Tongue (tissue), 1 donor: ENCODE measurements at regions not wholly inside any gene's neighbourhood (a gene's known extent, or its start where the extent isn't known, plus 50 kb on each side); places are given as distances from the start of the nearest gene placed in this dataset.
A peak's percentile ranks its signal among the peaks of the same experiment; 100 is the strongest.
"Not testable (repeated sequence)": the region's sequence is repeated elsewhere in the genome, so short reads cannot be mapped to it uniquely, and the experiment has no call there.

Experiments
- DNase-seq: peaks from one replicate; pipeline ENCODE4 v3.0.0-alpha.2; 2015

DNA sequence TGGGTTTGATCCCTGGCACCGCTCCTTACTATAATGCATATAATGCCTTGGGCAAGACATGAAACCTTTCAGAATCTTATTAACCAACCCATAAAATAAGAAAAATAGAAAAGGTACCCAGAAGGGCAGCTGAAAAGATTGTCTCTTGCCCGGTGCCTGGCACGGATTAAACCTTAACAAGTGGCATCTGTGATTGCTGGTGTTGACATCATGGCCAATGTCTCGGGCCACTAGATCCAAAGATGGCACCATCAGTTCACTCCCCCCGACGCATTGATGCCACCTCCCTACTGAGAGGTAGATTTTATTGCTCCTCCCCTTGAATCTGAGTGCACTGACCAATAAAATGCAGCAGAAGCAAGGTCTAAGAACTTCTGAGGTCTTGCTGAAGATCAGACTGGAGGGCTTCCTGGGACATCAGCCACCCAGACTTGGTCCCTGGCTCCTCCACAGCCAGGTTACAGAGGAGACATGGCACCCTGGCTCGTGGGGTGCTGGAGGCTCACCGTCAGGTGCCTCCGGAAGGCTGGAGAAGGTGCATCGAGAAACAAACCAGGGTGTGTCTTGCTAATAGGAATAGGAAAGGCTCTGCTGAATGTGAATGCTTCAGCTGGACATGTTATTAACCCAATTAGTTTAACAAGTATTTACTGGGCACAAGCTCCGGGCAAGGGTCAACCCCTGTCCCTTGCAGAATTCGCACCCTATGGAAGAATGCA lies 80.0 kb upstream of the COL5A1 start:
- DNase-seq, result no peak

DNA sequence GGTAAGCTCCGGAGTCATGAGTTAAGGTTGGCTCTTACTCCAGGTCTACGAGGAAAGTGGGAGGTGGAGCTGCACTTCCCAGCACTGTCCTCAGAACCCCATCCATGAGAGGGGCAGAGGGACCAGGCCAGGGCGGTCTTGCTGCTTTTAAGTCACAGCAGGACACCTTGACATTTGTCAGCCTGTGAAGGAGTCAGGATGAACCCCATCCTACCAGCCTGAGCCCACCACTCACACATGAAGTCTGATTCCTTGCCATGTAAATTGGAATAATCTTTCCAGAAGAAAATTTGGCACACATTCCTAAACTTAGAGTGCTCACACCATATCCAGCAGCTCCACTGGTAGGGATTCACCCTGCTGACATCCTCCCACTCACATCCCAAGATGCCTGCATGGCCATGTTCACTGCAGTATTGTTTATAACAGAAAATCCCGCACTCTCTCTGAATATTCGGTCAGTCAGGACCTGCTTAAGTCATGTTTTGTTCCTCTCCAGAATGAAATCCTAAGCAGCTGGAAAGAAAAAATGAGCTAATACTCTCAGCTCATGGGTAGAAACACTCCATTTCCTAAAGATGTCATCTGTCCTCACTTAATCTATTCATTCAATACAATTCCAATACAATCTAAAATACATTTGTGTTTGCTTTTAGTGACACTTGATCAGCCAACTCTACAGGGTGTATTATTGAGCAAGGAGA lies 79.3 kb upstream of the COL5A1 start:
- DNase-seq, result no peak

DNA sequence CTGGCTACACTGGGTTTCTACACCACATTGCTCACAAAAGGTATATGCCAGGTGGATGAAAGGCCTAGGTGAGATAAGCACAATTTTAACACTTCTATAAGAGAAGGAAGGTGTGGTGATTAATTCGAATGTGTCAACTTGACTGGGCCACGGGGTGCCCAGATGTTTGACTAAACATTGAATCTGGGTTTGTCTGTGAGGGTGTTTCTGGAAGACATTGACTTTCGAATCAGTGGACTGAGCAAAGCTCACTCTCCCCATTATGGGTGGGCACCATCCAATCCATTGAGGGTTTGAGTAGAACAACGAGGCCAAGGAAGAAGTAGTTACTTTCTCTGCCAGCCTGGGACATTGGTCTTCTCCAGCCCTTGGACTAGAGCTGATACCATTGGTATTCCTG lies 78.2 kb upstream of the COL5A1 start:
- no peak for DNase-seq

DNA sequence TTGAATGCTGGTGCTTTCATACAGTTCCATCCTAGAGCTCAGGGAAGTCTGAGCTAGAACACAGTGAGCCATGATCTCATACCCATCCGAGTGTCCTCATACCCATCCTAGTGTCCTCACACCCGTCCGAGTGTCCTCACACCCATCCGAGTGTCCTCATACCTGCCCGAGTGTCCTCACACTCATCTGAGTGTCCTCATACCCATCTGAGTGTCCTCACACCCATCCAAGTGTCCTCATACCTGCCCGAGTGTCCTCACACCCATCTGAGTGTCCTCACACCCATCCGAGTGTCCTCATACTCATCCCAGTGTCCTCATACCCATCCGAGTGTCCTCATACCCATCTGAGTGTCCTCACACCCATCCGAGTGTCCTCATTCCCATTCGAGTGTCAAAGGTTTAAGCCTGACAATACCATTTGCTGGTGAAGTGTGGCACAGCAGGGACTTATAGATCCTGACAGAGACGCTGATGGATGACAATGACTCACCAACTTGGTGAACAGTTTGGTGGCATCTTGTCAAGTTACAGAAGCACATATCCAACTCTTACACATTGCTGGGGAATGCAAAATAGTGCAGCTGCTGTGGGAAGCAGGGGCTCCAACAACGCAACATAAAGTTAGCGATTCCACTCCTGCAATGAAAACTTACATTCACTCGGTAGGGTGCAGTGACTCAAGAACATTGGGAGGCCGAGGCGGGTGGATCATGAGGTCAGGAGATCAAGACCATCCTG lies 77.0 kb upstream of the COL5A1 start:
- peak; percentile 51 for DNase-seq

DNA sequence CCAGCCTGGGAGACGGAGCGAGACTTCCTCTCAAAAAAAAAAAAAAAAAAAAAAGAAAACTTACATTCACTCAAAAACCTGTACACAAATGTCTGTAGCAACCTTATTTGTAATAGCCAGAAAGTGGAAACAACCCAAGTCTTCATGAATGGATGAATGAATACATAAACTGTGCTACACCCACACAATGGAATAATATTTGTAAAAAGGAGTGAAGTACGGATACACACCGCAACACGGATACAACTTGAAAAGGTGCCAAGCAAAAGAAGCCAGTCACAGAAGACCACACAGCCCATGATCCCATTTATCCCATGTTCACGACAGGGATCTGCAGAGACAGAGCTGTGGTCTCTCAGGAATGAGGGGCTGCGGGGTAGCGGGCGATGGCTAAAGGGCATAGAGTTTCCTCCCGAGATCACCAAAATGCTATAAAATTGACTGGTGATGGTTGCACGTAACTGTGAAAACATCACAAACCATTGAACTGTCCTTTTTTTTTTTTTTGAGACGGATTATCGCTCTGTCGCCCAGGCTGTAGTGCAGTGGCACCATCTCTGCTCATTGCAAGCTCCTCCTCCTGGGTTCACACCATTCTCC lies 76.2 kb upstream of the COL5A1 start:
- DNase-seq, result no peak

DNA sequence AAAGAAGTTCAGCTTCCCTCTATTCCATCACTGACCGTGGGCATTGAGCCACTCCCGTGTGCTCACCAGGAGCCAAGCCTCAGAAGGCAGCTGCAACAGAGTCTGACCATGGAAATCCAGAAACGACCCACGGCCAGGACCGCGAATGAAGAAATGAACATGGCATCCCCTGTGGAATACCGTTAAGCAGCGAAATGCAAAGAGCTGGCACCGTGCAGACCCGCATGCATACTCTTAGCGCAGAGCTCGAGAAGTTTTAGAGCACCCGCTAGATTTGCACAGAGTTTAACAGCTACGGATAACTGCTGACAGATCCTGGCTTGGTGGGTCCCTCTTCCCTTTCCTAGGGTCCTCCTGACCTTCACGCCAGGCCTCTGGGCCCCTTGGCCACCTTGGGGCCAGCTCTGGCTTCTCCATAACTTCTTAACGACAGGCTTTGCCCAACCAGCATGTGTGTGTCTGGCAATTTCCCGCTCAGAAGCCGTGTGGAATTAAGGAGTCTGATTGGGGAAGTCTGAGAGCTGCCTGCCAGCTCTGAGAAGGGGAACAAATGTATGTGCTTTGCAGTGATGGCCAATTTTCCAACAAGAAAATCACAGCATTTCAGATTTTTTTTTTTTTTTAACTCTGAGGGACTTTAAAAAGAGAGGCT lies 75.3 kb upstream of the COL5A1 start:
- DNase-seq, result peak; percentile 82

DNA sequence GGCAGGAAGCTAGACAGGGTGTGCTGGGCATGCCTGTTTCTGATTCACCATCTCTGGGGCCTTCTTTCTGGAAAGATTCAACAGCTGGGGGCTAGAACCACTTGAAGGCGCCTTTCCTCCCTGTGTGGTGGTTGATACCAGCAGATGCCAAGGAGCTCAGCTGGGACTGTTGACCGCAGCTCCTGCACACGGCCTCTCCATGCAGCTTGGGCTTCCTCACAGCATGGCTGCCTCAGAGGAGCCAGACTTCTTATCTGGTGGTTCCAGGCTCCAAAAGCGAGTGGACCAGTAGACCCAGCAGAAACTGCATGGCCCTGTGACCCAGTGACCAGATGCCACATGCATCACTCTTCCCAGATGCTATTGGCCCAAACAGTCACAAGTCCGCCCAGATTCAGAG lies 74.7 kb upstream of the COL5A1 start:
- DNase-seq, result no peak

DNA sequence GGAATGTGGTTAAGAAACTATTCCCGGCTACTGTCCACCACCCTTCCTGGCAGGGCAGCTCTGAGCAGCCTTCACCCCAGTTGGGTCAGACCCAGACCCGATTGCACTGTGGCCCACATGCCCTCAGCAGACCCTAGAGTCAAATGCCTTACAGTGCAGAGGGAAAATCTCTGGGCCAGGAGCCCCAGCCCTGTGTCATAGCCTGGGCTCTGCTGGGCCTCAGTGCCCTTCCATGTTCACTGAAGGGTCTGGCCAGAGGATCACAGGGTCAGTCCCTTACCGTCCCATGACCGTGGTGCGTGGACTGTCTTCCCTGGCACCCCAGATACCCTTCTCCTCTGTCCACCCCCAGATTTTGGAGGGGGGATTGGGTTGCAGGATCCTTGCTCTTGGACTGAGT lies 73.5 kb upstream of the COL5A1 start:
- DNase-seq, result no peak

DNA sequence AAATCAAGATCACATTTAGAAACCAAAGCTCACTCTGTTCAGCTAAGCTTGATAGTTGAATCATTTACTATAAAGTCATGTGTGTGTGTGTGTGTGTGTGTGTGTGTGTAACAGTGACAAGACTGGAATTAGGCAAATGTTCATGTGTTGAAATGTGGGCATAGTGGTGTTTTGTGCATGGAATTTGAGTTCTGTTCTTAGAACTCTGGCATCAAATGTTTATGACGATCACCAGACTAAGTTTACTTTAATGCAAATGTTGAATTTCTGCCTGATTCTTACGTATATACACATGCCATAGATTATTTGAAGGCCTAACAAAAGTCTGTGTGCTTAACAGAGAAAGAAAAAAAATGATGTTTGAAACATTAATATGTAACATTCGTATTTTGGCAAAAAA lies 72.8 kb upstream of the COL5A1 start:
- no peak for DNase-seq

DNA sequence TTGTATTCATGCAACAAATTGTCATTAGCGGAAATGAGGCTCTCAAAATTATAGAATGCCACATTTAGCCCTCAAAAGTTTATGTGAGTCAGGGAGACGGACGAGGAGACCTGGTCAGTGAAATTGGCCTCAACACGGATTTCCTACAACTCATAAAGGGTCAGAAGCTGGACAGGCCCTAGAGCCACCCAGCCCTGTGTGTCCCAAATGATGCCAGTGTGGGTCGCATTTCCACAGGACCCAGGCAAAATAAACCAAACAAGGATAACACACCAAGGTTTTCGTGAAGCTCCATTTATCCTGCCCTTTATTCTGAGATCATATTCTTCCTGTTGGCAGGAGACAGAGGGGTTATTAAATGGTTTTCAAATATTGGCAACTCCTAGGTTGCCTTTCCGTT lies 72.0 kb upstream of the COL5A1 start:
- DNase-seq, result no peak

DNA sequence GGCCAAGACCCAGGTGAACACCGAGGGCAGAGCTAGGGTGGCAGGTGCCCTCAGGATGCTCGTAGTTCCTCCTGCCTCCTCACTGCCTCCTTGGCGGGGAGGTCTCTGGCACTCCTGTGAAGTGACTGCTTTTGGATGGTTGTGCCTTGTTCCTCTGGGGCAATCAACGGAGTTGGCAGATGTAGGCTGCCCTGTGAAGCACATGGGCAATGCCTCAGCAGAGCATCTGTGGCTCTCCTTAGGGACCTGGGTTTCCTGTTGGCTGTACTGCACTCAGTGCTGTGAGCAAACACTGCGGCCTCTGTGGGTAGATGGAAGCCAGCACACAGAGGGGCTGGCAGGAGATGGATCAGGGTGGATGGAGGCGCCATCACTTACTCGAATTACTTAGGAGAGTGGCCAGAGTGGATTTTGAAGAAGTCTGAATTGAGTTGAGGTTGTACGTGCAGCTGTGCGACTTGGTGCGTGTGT lies 71.4 kb upstream of the COL5A1 start:
- DNase-seq, result peak; percentile 83

DNA sequence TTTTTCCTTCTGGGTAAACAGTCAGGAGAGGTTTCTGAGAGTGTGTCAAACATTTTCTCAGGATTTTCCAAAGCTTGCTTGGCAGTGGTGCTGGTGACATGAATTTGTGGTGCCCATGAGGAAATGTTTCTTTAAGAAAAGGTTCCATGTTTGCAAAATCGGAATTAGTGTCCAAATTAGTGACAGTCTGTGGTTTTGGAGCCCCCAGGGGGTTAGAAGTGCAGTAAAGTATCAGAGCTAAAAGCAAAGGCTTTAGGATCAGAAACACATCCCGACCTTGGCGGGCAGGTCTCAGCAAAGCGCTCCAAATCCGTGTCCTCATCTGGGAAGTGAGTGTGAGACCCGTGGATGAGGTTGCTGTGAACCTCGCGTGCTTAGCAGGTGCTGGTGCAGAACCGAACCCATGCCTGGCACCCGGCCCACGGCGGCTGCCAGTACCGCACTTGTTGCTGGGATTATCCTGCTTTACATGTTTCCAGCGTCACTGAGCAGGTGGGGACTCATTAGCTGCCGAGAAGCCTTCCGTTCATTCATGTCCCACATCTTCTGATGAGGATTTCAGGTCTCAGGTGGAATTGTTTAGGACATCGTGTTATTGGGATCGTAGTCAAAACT lies 70.8 kb upstream of the COL5A1 start:
- peak; percentile 73 for DNase-seq

DNA sequence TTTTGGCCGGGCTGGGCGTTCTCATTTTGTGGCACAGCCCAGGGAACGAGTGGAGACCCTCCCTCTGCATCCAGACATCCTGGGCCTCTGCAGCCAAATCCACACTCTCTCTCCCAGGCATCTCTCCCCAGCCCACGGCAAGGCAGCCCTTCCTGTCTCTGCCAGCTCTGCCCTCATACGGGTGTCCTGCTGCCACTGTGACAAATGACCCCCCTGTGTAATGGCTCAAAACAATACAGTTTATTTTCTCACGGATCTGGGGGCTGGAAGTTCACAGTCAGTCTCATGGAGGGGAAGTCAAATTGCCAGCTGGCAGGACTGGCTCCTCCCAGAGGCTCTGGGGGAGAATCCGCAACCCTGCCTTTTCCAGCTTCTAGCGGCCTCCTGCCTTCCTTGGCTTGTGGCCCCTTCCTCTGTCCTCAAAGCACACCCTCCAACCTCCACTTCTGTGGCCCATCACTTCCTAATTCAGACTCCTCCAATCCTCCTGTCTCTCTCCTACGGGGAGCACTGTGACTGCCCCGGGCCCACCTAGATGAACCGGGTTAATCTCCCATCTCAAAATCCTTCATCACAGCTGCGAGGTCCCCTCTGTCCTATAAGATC lies 70.2 kb upstream of the COL5A1 start:
- DNase-seq, result no peak

DNA sequence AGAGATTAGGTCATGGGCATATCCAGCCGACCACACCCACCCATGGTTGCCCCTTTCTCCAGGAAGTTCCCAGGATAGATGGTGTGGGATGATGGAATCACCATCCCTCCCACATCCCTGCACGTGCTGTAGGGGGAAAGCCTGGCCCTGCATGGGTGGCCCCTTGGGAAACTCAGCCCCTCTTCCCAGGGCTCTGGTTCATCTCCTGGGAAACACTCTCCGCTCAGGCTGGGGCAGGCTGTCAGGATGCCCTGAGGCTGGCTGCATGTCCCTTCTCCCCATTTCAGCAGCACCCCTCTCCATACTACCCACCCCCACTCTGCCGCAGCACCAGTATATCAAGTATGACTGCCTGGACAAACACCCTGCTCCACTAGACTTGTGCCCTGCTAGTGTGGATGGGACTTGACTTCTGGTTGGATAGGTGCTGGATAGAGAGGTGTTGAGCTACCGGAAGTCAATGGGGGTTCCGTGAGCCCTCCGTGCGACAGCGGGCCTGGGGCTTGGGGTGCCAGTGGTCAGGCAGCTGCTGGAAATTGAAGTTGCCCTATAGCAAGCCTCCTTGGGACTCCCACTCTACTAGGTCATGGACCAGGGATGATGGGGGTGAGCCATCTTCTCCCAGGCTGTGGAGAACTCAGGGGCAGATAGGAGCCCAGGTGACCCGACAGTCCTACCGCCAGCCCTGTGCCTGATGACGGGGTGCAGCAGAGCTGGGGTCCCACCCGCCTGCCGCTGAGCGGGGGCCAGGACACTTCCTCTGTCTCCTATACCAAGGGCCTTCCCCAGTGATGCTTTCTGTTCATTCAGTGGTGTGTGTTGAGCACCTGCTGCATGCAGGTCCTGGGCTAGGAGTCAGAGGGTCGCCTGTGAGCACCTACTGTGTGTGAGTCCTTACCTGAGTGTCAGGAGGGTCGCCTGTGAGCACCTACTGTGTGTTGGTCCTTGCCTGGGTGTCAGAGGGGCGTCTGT lies 69.4 kb upstream of the COL5A1 start:
- DNase-seq, result no peak

DNA sequence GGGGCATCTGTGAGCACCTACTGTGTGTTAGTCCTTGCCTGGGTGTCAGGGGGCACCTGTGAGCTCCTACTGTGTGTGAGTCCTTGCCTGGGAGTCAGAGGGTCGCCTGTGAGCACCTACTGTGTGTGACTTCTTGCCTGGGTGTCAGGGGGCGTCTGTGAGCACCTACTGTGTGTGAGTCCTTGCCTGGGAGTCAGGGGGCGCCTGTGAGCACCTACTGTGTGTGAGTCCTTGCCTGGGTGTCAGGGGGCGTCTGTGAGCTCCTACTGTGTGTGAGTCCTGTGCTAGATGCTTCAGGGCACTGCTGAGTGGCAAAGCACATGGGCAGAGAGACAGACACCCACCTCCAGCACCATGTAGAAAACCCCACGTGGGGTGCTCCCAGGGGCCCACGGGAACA lies 66.9 kb upstream of the COL5A1 start:
- DNase-seq, result not testable (repeated sequence)

DNA sequence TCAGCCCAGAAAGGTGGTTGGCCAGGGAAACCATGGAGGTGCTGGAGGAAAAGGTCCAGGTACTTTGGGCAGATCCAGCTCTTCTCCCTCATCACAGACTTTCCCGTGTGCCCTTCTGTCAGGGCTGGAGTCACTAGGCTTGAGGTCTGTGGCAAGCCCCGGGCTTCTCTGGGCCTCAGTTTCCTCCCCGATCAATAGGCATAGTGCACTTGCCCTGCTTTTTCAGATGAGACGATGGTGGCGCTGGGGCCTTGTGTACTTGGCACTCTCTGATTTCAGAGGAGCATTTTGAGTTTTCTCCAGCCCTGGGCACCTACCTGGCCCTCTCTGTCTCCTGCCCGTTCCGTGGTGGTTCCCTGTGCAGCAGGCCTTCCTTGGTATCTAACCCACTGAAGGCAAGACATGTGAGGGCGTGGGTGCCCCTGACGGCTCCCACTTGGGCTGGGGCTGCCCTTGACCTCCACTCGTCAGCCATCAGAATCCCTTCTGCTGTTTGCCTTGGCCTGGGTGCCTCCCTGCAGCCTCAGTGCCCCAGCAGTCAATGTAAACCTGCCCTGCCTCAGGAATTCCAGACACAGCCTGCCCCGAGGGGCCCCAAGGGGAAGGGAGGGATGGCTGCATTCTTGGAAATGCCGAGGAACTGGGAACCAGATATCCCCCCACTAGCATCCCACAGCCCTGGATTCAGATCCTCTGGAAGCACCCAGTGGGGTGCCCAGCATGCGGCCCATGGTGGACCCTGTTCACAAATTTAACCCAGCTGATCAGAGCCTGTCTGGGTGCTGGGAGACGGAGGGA lies 66.3 kb upstream of the COL5A1 start:
- DNase-seq, result no peak

DNA sequence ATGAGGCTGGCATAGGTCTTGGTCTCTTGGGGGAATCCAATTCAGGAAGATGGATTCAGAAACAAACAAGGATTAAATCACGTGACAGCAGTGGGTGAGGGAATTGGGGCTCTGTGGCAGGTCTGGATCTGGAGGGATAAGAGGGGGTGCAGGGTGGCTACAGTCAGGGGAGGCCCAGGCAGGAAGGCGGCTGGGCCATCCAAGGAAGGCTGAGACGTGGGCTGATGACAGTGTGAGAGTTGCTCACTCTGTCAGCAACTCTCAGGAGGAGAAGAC lies 65.8 kb upstream of the COL5A1 start:
- DNase-seq, result no peak

DNA sequence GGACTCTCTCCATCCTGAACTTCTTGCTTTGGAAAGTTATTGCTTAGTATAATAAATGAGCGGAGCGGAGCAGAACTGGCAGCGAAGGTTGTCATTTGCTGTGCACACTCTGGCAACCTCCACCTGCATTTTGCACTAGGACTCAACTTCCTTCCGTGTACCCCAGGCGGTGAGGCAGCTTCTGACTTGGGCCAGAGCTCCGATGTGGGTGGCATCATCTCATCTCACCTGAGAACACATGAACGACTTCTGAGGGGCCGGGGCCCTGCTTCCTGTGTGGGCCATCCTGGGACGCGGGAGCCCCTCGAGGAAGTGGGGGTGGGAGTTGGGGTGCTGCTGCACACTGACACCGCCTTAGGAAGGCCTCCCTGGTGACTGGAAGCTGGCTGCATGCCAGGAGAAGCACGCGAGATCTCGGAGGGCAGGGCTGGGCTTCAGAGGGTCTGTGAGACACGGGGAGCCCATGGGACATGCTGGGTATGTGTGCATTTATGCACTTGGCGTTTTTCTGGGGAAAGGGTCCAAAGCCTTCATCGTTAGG lies 56.5 kb upstream of the COL5A1 start:
- DNase-seq, result no peak
